Ishikawa (cell line): ENCODE measurements at regions not wholly inside any gene's neighbourhood (a gene's known extent, or its start where the extent isn't known, plus 50 kb on each side); places are given as distances from the start of the nearest gene placed in this dataset.

Experiments
- CEBPB ChIP-seq: IDR thresholded peaks from 2 replicates; pipeline ENCODE4 v1.6.1; 2012
- CREB1 ChIP-seq: IDR thresholded peaks from 2 replicates; pipeline ENCODE4 v1.6.1; 2012; ENCODE audit warnings: low read depth
- EGR1 ChIP-seq: IDR thresholded peaks from 2 replicates; pipeline ENCODE4 v1.6.1; 2012
- EP300 ChIP-seq: IDR thresholded peaks from 2 replicates; pipeline ENCODE4 v1.6.1; 2012; ENCODE audit warnings: borderline replicate concordance
- FOXM1 ChIP-seq: IDR thresholded peaks from 2 replicates; pipeline ENCODE4 v1.6.1; 2012; ENCODE audit warnings: low read depth, borderline replicate concordance
- MAX ChIP-seq: IDR thresholded peaks from 2 replicates; pipeline ENCODE4 v1.6.1; 2012
- NFIC ChIP-seq: IDR thresholded peaks from 2 replicates; pipeline ENCODE4 v1.6.1; 2012
- RAD21 ChIP-seq: IDR thresholded peaks from 2 replicates; pipeline ENCODE4 v1.6.1; 2012; ENCODE audit warnings: low read depth
- REST ChIP-seq: IDR thresholded peaks from 2 replicates; pipeline ENCODE4 v1.6.1; 2012; ENCODE audit warnings: low read depth, mild to moderate bottlenecking
- TAF1 ChIP-seq: IDR thresholded peaks from 2 replicates; pipeline ENCODE4 v1.6.1; 2012; ENCODE audit warnings: low read depth, mild to moderate bottlenecking
- TCF12 ChIP-seq: IDR thresholded peaks from 2 replicates; pipeline ENCODE4 v1.6.1; 2012; ENCODE audit warnings: low read depth
- TEAD4 ChIP-seq: IDR thresholded peaks from 2 replicates; pipeline ENCODE4 v1.6.1; 2012
- USF1 ChIP-seq: IDR thresholded peaks from 2 replicates; pipeline ENCODE4 v1.6.1; 2012
- YY1 ChIP-seq: IDR thresholded peaks from 2 replicates; pipeline ENCODE4 v1.6.1; 2012; ENCODE audit warnings: low read depth
- ZBTB7A ChIP-seq: IDR thresholded peaks from 2 replicates; pipeline ENCODE4 v1.6.1; 2012; ENCODE audit warnings: low read depth

- TF ChIP-seq TCF12 = no peak
- TF ChIP-seq RAD21 = no peak
- TF ChIP-seq EP300 = no peak
These were observed 733.8 kb upstream of the ALCAM start for GRCh38 chr3:104632947-104633346.

DNA sequence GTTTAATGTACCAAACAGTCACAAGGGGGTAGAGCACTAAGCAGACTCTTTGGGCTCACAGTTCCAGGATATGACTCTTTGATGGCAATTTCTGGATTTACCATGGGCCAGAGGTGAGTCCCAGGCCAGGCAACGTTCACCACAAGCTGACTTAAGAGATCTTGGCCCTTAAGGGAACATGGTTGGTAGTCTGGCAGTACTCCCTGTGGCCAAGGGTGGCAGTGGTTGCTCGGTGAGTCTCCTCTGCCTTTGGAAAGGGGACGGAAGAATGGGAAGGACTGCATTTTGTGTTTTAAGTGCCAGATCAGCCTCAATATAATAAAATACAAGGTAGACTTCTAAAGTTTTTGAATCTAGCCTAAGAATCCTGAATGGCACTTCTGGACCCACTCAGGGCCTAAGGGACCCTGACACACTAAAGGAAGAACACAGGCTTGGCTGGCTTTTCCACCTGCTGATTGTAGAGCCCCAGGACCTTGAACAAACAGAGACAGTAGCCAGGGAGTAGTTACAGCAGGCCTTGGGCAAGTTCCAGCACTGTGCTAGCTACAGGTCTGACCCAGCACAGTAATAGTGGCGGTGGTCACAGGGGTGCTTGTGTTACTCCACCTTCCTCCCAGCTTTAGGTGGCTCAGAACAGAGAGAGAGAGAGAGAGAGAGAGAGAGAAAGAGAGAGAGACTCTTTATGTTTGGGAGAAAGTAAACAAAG lies 730.7 kb upstream of the ALCAM start:
- TF ChIP-seq USF1 (no peak), REST (no peak), FOXM1 (no peak), TEAD4 (no peak), EGR1 (no peak), MAX (no peak), YY1 (no peak), RAD21 (no peak), CREB1 (no peak), TCF12 (no peak)

GRCh38 chr3:104642827-104643226 lies 723.9 kb upstream of the ALCAM start:
- TF ChIP-seq TCF12 (no peak), USF1 (no peak), TEAD4 (no peak), NFIC (no peak)

- TF ChIP-seq USF1 (no peak), RAD21 (no peak), REST (no peak), TAF1 (no peak), CEBPB (no peak), MAX (no peak), FOXM1 (no peak), TCF12 (no peak), EP300 (no peak), CREB1 (no peak), NFIC (no peak), YY1 (no peak), TEAD4 (no peak), EGR1 (no peak), ZBTB7A (no peak)
These were observed 720.5 kb upstream of the ALCAM start for GRCh38 chr3:104646196-104646595.

DNA sequence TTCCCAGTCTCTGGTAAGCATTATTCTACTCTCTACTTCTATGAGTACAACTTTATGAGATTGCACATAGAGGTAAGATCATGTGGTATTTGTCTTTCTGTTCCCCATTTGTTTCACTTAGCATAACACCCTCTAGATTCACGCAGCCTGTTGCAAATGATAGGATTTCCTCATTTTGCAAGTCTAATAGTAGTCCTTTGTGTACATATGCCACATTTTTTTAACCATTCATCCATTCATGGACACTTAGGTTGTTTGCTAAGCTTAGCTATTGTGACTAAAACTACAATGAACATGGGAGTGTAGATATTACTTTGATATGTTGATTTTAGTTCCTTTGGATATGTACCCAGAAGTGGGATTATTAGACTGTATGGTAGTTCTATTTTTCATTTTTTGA lies 717.9 kb upstream of the ALCAM start:
- no peak for TF ChIP-seq TEAD4
- TF ChIP-seq MAX = no peak
- TF ChIP-seq RAD21 = no peak
- no peak for TF ChIP-seq ZBTB7A
- TF ChIP-seq EP300 = no peak

- TF ChIP-seq RAD21 = no peak
- TF ChIP-seq CEBPB = no peak
- no peak for TF ChIP-seq TEAD4
- TF ChIP-seq EP300 = no peak
- no peak for TF ChIP-seq REST
- no peak for TF ChIP-seq YY1
- no peak for TF ChIP-seq MAX
- no peak for TF ChIP-seq TCF12
- TF ChIP-seq USF1 = no peak
- TF ChIP-seq ZBTB7A = no peak
- no peak for TF ChIP-seq CREB1
These were observed 697.6 kb upstream of the ALCAM start for GRCh38 chr3:104669083-104669482.
